Glutamatergic neuron (in vitro differentiated cells): ENCODE measurements at regions not wholly inside any gene's neighbourhood (a gene's known extent, or its start where the extent isn't known, plus 50 kb on each side); places are given as distances from the start of the nearest gene placed in this dataset.

Experiments
- DNase-seq: peaks from one replicate; pipeline ENCODE4 v3.0.0; 2022
- H3K27ac Mint-ChIP-seq: one replicate; pipeline ENCODE4 v1.8.0; 2020; ENCODE audit warnings: mild to moderate bottlenecking, mixed read lengths, inconsistent platforms; ENCODE audit not compliant: unreplicated experiment
- H3K27me3 Mint-ChIP-seq: one replicate; pipeline ENCODE4 v1.8.0; 2020; ENCODE audit warnings: mild to moderate bottlenecking, moderate library complexity, mixed read lengths, inconsistent platforms; ENCODE audit not compliant: unreplicated experiment
- H3K36me3 Mint-ChIP-seq: one replicate; pipeline ENCODE4 v1.8.0; 2020; ENCODE audit warnings: mild to moderate bottlenecking, mixed read lengths, inconsistent platforms; ENCODE audit not compliant: unreplicated experiment
- H3K4me1 Mint-ChIP-seq: one replicate; pipeline ENCODE4 v1.8.0; 2020; ENCODE audit warnings: mild to moderate bottlenecking, low read depth, mixed read lengths, inconsistent platforms; ENCODE audit not compliant: unreplicated experiment
- H3K4me3 Mint-ChIP-seq: one replicate; pipeline ENCODE4 v1.8.0; 2020; ENCODE audit warnings: mild to moderate bottlenecking, mixed read lengths, inconsistent platforms; ENCODE audit not compliant: unreplicated experiment
- H3K9me3 Mint-ChIP-seq: one replicate; pipeline ENCODE4 v1.8.0; 2020; ENCODE audit warnings: mild to moderate bottlenecking, moderate library complexity, mixed read lengths, inconsistent platforms; ENCODE audit not compliant: unreplicated experiment
- TF ChIP-seq, protein P1 (sequence below): fragments of 200-600 bp; sonication (generic); IDR thresholded peaks from one replicate; pipeline ENCODE4 v1.5.0; 2021; ENCODE audit not compliant: partially characterized antibody, unreplicated experiment

DNA sequence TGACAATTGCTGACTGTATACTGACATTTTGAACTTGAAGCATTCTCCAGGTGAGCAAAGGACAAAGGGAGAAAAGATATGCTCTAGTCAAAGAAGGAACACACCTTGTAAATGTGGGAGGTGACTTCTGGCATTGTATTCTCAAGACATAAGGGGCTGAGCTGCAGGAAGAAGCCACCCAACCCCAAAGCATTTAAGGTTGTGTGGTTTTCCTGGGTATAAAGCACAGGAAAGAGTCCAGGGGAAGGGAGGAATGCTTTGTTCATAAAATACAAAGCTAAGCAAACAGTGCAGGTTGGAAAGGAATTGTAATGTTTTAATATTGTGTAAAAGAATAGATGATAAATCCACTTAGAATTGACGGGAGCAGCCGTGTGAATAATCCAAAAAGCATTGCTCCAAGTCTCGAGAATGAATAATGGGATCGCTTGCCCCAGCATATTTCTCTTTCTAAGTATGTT lies 102.4 kb upstream of the LRIG1 start:
- TF ChIP-seq, protein P1, sequence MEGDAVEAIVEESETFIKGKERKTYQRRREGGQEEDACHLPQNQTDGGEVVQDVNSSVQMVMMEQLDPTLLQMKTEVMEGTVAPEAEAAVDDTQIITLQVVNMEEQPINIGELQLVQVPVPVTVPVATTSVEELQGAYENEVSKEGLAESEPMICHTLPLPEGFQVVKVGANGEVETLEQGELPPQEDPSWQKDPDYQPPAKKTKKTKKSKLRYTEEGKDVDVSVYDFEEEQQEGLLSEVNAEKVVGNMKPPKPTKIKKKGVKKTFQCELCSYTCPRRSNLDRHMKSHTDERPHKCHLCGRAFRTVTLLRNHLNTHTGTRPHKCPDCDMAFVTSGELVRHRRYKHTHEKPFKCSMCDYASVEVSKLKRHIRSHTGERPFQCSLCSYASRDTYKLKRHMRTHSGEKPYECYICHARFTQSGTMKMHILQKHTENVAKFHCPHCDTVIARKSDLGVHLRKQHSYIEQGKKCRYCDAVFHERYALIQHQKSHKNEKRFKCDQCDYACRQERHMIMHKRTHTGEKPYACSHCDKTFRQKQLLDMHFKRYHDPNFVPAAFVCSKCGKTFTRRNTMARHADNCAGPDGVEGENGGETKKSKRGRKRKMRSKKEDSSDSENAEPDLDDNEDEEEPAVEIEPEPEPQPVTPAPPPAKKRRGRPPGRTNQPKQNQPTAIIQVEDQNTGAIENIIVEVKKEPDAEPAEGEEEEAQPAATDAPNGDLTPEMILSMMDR, result no peak
- no peaks in the 10 kb centered on the region for H3K4me1 Mint-ChIP-seq
- H3K27me3 Mint-ChIP-seq, result no peaks in the 10 kb centered on the region
- no peak overlapping the region for H3K27ac Mint-ChIP-seq
- no peaks in the 10 kb centered on the region for H3K9me3 Mint-ChIP-seq
- DNase-seq, result no peak
- no peaks in the 10 kb centered on the region for H3K36me3 Mint-ChIP-seq
- no peak overlapping the region for H3K4me3 Mint-ChIP-seq

DNA sequence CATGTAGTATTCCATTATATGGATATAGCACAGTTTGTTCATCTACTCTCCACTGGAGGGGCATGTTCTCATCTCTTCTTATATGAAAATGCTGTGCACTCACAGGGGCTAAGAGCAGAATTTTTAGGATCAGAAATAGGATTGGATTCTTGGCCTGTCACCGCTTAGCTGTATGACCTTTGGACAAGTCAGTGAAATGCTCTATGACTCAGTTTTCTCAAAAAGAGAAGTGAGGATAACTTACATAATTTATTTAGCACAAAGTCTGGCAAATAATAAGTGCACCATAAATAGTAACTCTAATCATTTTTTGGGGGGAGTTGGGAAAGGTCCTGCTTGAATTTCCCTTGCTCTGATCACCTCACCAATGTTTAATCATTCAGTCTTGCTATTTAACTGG lies 103.7 kb upstream of the LRIG1 start:
- Mint-ChIP-seq H3K36me3 (no peaks in the 10 kb centered on the region), H3K9me3 (no peaks in the 10 kb centered on the region), H3K27me3 (no peaks in the 10 kb centered on the region), H3K4me3 (no peak overlapping the region), H3K4me1 (no peaks in the 10 kb centered on the region), H3K27ac (no peak overlapping the region)
- TF ChIP-seq, protein P1, result no peak
- no peak for DNase-seq

DNA sequence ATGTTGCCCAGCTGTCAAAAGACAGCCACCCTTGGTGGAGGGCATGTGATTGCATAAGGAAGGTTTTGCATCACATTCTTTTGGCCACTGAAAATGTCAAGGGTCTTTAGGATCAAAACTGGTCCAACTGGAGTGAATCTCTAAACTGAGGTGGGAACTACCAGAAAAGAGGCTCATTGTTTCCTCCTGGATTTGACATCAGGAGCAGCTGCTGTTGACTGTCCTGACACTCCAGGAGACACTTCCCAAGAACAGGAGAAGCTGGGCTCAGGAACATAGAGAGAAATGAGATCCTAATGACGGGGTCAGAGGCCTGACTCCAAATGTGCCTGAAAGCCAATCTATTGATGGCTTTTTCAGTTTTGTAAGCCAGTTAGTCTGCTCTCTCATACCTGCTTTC lies 105.3 kb upstream of the LRIG1 start:
- TF ChIP-seq, protein P1, result no peak
- no peak overlapping the region for H3K27ac Mint-ChIP-seq
- H3K4me1 Mint-ChIP-seq, result peaks cover 4% of the 10 kb centered on the region
- H3K27me3 Mint-ChIP-seq, result no peaks in the 10 kb centered on the region
- no peak for DNase-seq
- no peaks in the 10 kb centered on the region for H3K9me3 Mint-ChIP-seq
- no peak overlapping the region for H3K4me3 Mint-ChIP-seq
- H3K36me3 Mint-ChIP-seq, result no peaks in the 10 kb centered on the region

DNA sequence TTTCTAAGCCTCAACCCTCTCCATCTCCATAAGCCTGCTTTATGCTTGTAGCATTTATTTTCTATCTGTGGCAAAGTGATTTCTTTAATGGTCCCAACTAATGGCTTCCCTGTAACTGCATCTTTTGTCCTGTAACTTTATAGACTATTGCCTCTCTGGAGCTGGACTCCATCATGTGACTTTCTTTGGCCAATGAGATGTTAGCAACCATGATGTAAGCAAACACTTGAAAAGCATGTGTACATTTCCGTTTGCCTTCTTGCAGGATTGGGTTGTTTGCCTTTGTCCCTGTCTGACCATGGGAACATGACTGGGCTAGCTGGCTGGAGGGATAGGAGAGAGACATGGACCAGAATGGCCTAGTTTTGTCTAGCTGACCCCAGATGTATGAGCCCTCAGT lies 106.0 kb upstream of the LRIG1 start:
- peaks cover 4% of the 10 kb centered on the region for H3K4me1 Mint-ChIP-seq
- TF ChIP-seq, protein P1, result no peak
- no peak overlapping the region for H3K4me3 Mint-ChIP-seq
- no peaks in the 10 kb centered on the region for H3K9me3 Mint-ChIP-seq
- DNase-seq, result no peak
- no peak overlapping the region for H3K27ac Mint-ChIP-seq
- no peaks in the 10 kb centered on the region for H3K36me3 Mint-ChIP-seq
- no peaks in the 10 kb centered on the region for H3K27me3 Mint-ChIP-seq

DNA sequence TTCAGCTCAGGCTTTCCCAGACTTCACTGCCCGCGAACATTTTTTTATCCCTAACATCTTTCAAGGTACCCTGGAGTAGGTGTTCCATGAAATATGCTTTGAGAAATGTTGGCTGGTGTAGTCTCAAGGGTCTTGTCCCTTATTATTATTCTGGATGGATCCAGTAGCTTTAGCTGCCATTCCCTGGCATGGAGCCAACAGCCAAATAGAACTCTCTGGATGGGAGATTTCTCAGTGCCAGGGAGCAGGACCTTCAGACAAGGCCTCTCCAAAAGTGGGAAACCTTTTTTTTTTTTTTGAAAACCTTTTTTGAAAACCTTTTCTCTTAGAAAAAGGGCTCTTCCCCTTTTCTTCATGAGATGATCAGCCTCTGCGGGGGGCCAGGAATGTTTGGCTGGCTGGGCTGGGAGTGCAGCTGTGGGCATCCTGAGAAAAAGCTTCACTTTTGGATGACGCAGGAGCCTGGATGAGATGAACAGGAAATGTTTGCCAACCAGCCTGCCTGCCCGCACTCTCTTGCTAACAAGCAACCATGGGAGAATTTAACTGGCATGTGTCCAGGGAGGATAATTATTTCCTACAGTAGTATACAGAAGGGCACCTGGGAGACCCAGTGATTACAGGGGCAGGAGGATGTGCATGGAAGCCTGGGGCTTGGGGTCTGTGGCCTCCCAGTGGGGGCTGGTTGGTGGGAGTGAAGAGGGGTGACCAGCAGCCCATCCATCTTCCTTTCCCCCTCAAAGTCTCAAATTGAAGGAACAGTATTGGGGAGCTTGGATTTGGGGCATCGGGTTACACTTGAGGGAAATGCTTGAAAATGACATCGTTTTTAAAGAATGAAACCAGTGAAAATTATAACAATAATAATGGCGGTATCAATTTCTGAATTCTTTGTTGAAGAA lies 109.1 kb upstream of the LRIG1 start:
- H3K4me3 Mint-ChIP-seq, result no peak overlapping the region
- no peak overlapping the region for H3K27ac Mint-ChIP-seq
- no peaks in the 10 kb centered on the region for H3K9me3 Mint-ChIP-seq
- H3K36me3 Mint-ChIP-seq, result no peaks in the 10 kb centered on the region
- no peak for DNase-seq
- TF ChIP-seq, protein P1, result no peak
- peaks cover 4% of the 10 kb centered on the region for H3K4me1 Mint-ChIP-seq
- peaks cover 3% of the 10 kb centered on the region for H3K27me3 Mint-ChIP-seq
